ENCODE measurements at regions not wholly inside any gene's neighbourhood (a gene's known extent, or its start where the extent isn't known, plus 50 kb on each side); places are given as distances from the start of the nearest gene placed in this dataset.

- Histone ChIP-seq H3K4me3 (no peak overlapping the region), H3K9me3 (ENCODE audit: low read depth) (no peaks in the 10 kb centered on the region), H3K4me1 (ENCODE audit: insufficient read depth) (no peaks in the 10 kb centered on the region), H3K79me2 (ENCODE audit: insufficient read depth) (no peaks in the 10 kb centered on the region), H3F3A (ENCODE audit: insufficient read depth) (no peaks in the 10 kb centered on the region), H3K9me2 (ENCODE audit: insufficient read depth) (no peaks in the 10 kb centered on the region), H3K27me3 (replicated peaks; ENCODE audit: insufficient read depth) (peaks cover 32% of the 10 kb centered on the region), H4K20me1 (ENCODE audit: insufficient read depth) (no peaks in the 10 kb centered on the region), H2AFZ (no peak overlapping the region), H3K27ac (no peak overlapping the region), H3K9ac (no peak overlapping the region), H3K4me2 (ENCODE audit: unreplicated experiment) (no peak overlapping the region), H3K36me3 (ENCODE audit: low read depth) (no peaks in the 10 kb centered on the region)
- in situ Hi-C loops (cut with MboI), result no loop called here
- WGBS, 2 experiments (ENCODE audit: low coverage in 1 of 2, low lambda C conversion rate in 2 of 2, missing lambda C conversion rate in 2 of 2), result 67 to 69% methylated on average over 7 of the region's 7 CpGs
- TF ChIP-seq EZH2 (IDR thresholded peaks at IDR 0.05; ENCODE audit: insufficient read depth, poor library complexity, severe bottlenecking), result no peak
- TF ChIP-seq EZH2phosphoT487 (IDR thresholded peaks at IDR 0.05; ENCODE audit: insufficient read depth, low read depth), result no peak
- no peak for DNase-seq
Observed at GRCh38 chr11:119809346-119809745, 80.3 kb upstream of the NECTIN1 start.

- H3K79me2 ChIP-seq (ENCODE audit: insufficient read depth), result no peaks in the 10 kb centered on the region
- H3K9me2 ChIP-seq (ENCODE audit: insufficient read depth), result no peaks in the 10 kb centered on the region
- no peaks in the 10 kb centered on the region for H3F3A ChIP-seq (ENCODE audit: insufficient read depth)
- no peaks in the 10 kb centered on the region for H3K4me1 ChIP-seq (ENCODE audit: insufficient read depth)
- no peak overlapping the region for H3K9ac ChIP-seq
- no peak overlapping the region for H3K27ac ChIP-seq
- H3K4me3 ChIP-seq, result no peak overlapping the region
- H4K20me1 ChIP-seq (ENCODE audit: insufficient read depth), result no peaks in the 10 kb centered on the region
- in situ Hi-C loops (cut with MboI), result no loop called here
- no peak overlapping the region for H2AFZ ChIP-seq
- 28 to 29% methylated on average over 11 to 12 of the region's 12 CpGs for WGBS, 2 experiments (ENCODE audit: low coverage in 1 of 2, low lambda C conversion rate in 2 of 2, missing lambda C conversion rate in 2 of 2)
- H3K27me3 ChIP-seq (replicated peaks; ENCODE audit: insufficient read depth), result peaks cover 32% of the 10 kb centered on the region
- TF ChIP-seq EZH2phosphoT487 (IDR thresholded peaks at IDR 0.05; ENCODE audit: insufficient read depth, low read depth) (no peak), EZH2 (IDR thresholded peaks at IDR 0.05; ENCODE audit: insufficient read depth, poor library complexity, severe bottlenecking) (no peak)
- no peaks in the 10 kb centered on the region for H3K9me3 ChIP-seq (ENCODE audit: low read depth)
- H3K36me3 ChIP-seq (ENCODE audit: low read depth), result no peaks in the 10 kb centered on the region
- DNase-seq, result no peak
- no peak overlapping the region for H3K4me2 ChIP-seq (ENCODE audit: unreplicated experiment)
Observed at GRCh38 chr11:119808407-119809185, 79.6 kb upstream of the NECTIN1 start.

- in situ Hi-C loops (cut with MboI), result no loop called here
- peaks cover 34% of the 10 kb centered on the region for H3K27me3 ChIP-seq (replicated peaks; ENCODE audit: insufficient read depth)
- no peaks in the 10 kb centered on the region for H3K4me1 ChIP-seq (ENCODE audit: insufficient read depth)
Observed at GRCh38 chr11:119807841-119808240, 78.8 kb upstream of the NECTIN1 start.

GRCh38 chr11:119807402-119807801, 78.4 kb upstream of the NECTIN1 start:
- H2AFZ ChIP-seq, result no peak overlapping the region
- peaks cover 37% of the 10 kb centered on the region for H3K27me3 ChIP-seq (replicated peaks; ENCODE audit: insufficient read depth)
- H3K4me1 ChIP-seq (ENCODE audit: insufficient read depth), result no peaks in the 10 kb centered on the region
- H3K9ac ChIP-seq, result no peak overlapping the region
- H3K79me2 ChIP-seq (ENCODE audit: insufficient read depth), result no peaks in the 10 kb centered on the region
- in situ Hi-C loops (cut with MboI), result no loop called here
- DNase-seq, result no peak
- 66 to 67% methylated on average over 5 of the region's 5 CpGs for WGBS, 2 experiments (ENCODE audit: low coverage in 1 of 2, low lambda C conversion rate in 2 of 2, missing lambda C conversion rate in 2 of 2)
- no peaks in the 10 kb centered on the region for H3K9me2 ChIP-seq (ENCODE audit: insufficient read depth)
- H3K4me2 ChIP-seq (ENCODE audit: unreplicated experiment), result no peak overlapping the region
- H3K36me3 ChIP-seq (ENCODE audit: low read depth), result no peaks in the 10 kb centered on the region
- no peaks in the 10 kb centered on the region for H3K9me3 ChIP-seq (ENCODE audit: low read depth)
- H4K20me1 ChIP-seq (ENCODE audit: insufficient read depth), result no peaks in the 10 kb centered on the region
- no peak overlapping the region for H3K27ac ChIP-seq
- no peak overlapping the region for H3K4me3 ChIP-seq
- no peaks in the 10 kb centered on the region for H3F3A ChIP-seq (ENCODE audit: insufficient read depth)
- no peak for TF ChIP-seq EZH2phosphoT487 (IDR thresholded peaks at IDR 0.05; ENCODE audit: insufficient read depth, low read depth)
- no peak for TF ChIP-seq EZH2 (IDR thresholded peaks at IDR 0.05; ENCODE audit: insufficient read depth, poor library complexity, severe bottlenecking)

More at GRCh38 chr11:119807841-119808240, 78.8 kb upstream of the NECTIN1 start:
- H3K27ac ChIP-seq, result no peak overlapping the region
- TF ChIP-seq EZH2 (IDR thresholded peaks at IDR 0.05; ENCODE audit: insufficient read depth, poor library complexity, severe bottlenecking) (no peak), EZH2phosphoT487 (IDR thresholded peaks at IDR 0.05; ENCODE audit: insufficient read depth, low read depth) (no peak)
- H2AFZ ChIP-seq, result no peak overlapping the region
- H3K36me3 ChIP-seq (ENCODE audit: low read depth), result no peaks in the 10 kb centered on the region
- no peak overlapping the region for H3K4me2 ChIP-seq (ENCODE audit: unreplicated experiment)
- H3K9me3 ChIP-seq (ENCODE audit: low read depth), result no peaks in the 10 kb centered on the region
- H3K79me2 ChIP-seq (ENCODE audit: insufficient read depth), result no peaks in the 10 kb centered on the region
- no peaks in the 10 kb centered on the region for H3F3A ChIP-seq (ENCODE audit: insufficient read depth)
- H3K4me3 ChIP-seq, result no peak overlapping the region
- no peak for DNase-seq
- no peaks in the 10 kb centered on the region for H3K9me2 ChIP-seq (ENCODE audit: insufficient read depth)
- WGBS, 2 experiments (ENCODE audit: low coverage in 1 of 2, low lambda C conversion rate in 2 of 2, missing lambda C conversion rate in 2 of 2), result 59 to 65% methylated on average over 3 of the region's 3 CpGs
- H4K20me1 ChIP-seq (ENCODE audit: insufficient read depth), result no peaks in the 10 kb centered on the region
- no peak overlapping the region for H3K9ac ChIP-seq

Measured in GM23248 (cell line).